ENCODE measurements at regions not wholly inside any gene's neighbourhood (a gene's known extent, or its start where the extent isn't known, plus 50 kb on each side); places are given as distances from the start of the nearest gene placed in this dataset.

DNA sequence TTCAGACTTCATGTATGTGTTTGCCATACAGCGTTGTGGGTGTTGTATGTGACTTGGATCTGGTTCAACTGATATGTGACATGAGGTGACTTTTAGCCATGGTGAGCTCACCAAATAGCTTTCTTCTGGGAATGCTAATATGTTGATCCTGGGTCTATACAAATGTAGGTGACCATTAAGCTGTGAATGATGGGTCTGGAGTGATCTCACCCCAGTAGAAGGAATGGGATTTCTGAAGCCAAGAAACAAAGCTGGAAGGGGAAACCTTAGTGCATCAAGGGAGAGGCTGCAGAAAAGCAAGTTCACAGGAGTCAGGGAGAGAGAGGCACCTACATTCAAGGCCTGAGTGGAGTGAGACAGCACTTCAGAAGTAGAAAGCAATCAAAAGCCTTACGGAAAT is 421.0 kb upstream of the THRB start:
- no peak for DNase-seq
- no peaks in the 10 kb centered on the region for H3K9me3 ChIP-seq
- intact Hi-C loops (cut with DNase I; ENCODE audit: low total_unique reads) = no loop called here
- no peaks in the 10 kb centered on the region for H3K36me3 ChIP-seq
- H3K27ac ChIP-seq = no peak overlapping the region
- H3K4me1 ChIP-seq = no peaks in the 10 kb centered on the region
- TF ChIP-seq, protein P1, sequence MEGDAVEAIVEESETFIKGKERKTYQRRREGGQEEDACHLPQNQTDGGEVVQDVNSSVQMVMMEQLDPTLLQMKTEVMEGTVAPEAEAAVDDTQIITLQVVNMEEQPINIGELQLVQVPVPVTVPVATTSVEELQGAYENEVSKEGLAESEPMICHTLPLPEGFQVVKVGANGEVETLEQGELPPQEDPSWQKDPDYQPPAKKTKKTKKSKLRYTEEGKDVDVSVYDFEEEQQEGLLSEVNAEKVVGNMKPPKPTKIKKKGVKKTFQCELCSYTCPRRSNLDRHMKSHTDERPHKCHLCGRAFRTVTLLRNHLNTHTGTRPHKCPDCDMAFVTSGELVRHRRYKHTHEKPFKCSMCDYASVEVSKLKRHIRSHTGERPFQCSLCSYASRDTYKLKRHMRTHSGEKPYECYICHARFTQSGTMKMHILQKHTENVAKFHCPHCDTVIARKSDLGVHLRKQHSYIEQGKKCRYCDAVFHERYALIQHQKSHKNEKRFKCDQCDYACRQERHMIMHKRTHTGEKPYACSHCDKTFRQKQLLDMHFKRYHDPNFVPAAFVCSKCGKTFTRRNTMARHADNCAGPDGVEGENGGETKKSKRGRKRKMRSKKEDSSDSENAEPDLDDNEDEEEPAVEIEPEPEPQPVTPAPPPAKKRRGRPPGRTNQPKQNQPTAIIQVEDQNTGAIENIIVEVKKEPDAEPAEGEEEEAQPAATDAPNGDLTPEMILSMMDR (IDR thresholded peaks at IDR 0.05) = no peak
- no peak for TF ChIP-seq POLR2A (IDR thresholded peaks at IDR 0.05)
- H3K4me3 ChIP-seq = no peak overlapping the region
- no peaks in the 10 kb centered on the region for H3K27me3 ChIP-seq

DNA sequence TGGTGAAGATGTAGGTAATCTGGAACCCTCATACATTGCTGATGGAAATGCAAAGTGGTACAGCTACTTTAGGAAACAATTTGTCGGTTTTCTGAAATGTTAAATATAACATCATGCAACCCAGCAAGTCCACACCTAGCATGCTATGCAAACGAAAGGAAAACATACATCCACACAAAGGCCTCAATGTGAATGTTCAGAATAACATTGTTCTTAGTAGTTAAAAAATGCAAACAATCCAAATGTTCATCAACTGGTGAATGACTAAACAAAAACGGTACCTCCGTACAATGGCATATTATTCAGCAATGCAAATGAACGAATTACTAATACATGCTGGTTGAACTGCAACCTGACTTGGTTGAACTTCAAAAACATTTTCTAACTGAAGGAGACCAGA is 423.3 kb upstream of the THRB start:
- intact Hi-C loops (cut with DNase I; ENCODE audit: low total_unique reads) = no loop called here
- DNase-seq = no peak
- no peak overlapping the region for H3K27ac ChIP-seq
- H3K27me3 ChIP-seq = no peaks in the 10 kb centered on the region
- no peaks in the 10 kb centered on the region for H3K36me3 ChIP-seq
- no peak overlapping the region for H3K4me3 ChIP-seq
- no peaks in the 10 kb centered on the region for H3K9me3 ChIP-seq
- no peaks in the 10 kb centered on the region for H3K4me1 ChIP-seq
- TF ChIP-seq, protein P1 (IDR thresholded peaks at IDR 0.05) = no peak

DNA sequence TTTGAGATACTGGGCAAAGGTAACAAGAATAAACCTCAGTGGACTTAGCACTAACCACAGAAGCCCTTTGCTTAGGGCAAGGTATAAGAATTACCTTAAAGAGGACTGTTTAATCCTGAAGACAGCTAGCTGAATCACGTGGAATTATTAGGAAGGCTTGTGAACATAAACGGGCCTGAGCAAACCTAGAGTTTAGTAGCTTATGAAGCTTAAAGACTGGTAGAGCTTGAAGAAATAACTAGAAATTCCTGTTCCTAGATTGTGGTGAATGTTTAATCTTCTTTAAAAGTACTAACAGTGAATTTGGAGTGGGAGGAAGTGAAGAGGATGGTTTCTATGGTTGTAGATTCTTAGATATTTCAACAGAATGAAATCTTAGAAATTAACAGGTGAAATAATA is 428.9 kb upstream of the THRB start:
- no peak for TF ChIP-seq POLR2A (IDR thresholded peaks at IDR 0.05)
- TF ChIP-seq, protein P1 (IDR thresholded peaks at IDR 0.05) = no peak
- no peaks in the 10 kb centered on the region for H3K36me3 ChIP-seq
- no peaks in the 10 kb centered on the region for H3K4me1 ChIP-seq
- no peaks in the 10 kb centered on the region for H3K27me3 ChIP-seq
- intact Hi-C loops (cut with DNase I; ENCODE audit: low total_unique reads) = no loop called here
- no peak overlapping the region for H3K27ac ChIP-seq
- no peaks in the 10 kb centered on the region for H3K9me3 ChIP-seq
- DNase-seq = no peak
- H3K4me3 ChIP-seq = no peak overlapping the region

DNA sequence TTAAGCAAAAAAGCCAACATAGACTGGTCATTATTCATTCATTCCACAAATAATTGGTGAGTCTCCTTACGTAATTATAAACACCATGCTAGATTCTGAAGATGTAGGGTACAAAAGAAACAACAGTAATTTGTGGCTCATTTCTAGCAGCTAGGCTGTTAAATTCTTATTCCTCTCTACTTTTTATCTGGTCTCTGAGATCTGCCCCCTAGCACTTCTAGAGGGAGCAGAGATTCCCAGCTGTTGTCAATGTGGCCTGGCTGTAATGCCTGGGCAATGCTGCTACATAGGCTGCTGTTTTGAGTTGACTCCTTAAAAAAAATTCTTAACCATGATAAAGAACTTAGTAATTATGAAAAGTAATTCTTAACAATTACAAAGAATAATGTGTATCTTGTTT is 434.9 kb upstream of the THRB start:
- TF ChIP-seq POLR2A (IDR thresholded peaks at IDR 0.05) = no peak
- TF ChIP-seq, protein P1 (IDR thresholded peaks at IDR 0.05) = no peak
- Histone ChIP-seq H3K4me3 (no peak overlapping the region), H3K27ac (no peak overlapping the region), H3K9me3 (no peaks in the 10 kb centered on the region), H3K27me3 (no peaks in the 10 kb centered on the region), H3K36me3 (no peaks in the 10 kb centered on the region), H3K4me1 (no peaks in the 10 kb centered on the region)
- intact Hi-C loops (cut with DNase I; ENCODE audit: low total_unique reads) = no loop called here
- no peak for DNase-seq

DNA sequence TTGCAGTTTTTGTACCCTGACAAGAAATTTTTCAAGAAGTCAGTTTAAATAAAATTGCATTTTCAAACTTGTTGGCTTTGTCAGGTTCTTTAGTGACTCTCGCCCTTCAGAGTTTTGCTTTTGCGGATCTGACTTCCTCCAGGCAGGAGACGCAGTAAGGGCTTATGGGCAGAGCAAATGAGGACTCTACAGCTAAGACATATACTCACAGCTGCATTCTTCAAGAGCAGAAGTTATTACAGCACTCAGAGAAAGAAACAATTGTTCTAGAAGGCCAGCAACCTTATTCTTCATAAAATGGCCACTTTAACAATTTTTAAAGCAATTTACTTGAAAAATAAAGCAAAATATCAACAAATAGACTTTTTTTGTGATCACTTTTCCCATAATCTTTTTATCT is 438.8 kb upstream of the THRB start:
- DNase-seq = no peak
- H3K36me3 ChIP-seq = no peaks in the 10 kb centered on the region
- H3K27ac ChIP-seq = no peak overlapping the region
- H3K27me3 ChIP-seq = no peaks in the 10 kb centered on the region
- TF ChIP-seq POLR2A (IDR thresholded peaks at IDR 0.05) = no peak
- TF ChIP-seq, protein P1 (IDR thresholded peaks at IDR 0.05) = no peak
- no peaks in the 10 kb centered on the region for H3K4me1 ChIP-seq
- no peaks in the 10 kb centered on the region for H3K9me3 ChIP-seq
- H3K4me3 ChIP-seq = no peak overlapping the region
- intact Hi-C loops (cut with DNase I; ENCODE audit: low total_unique reads) = no loop called here
